ENCODE measurements at regions not wholly inside any gene's neighbourhood (a gene's known extent, or its start where the extent isn't known, plus 50 kb on each side); places are given as distances from the start of the nearest gene placed in this dataset.

DNA sequence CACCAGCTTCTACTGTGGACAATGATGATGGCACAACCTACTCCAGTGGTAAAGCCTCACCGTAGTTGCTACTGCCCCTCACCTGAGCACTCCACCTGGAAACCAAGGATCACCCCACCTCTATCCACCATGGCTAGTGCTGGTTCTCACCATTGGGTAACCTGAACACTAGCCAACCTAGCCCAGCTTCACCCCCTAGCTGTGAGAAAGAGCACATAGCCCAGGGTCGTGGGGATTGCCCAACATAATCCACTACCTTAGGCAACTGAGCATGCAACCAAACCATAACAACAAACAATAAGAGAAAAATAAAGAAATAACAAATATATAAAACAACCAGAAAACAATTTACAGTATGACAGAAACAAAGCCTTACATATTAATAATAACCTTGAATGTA lies 560.1 kb downstream of the DIAPH3 start:
- DNase-seq = no peak

DNA sequence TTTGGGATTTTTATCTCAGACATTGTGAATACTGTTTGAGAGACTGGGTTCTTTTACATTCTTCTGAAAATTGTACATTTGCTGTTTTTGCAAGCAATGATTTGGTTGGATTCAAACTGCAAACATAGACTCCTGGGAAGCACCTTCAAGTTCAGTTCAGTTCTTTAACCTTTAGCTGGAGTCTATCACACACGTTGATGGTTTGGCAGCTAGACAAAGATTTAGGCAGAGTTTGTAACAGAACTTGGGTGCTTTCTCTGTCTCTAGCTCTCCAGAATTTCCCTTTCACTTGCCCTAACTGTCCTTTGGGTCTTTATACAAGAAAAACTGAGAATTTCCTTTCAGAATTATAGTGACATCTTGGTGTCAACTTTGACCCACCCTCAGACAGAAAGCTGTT lies 556.6 kb downstream of the DIAPH3 start:
- no peak for DNase-seq

DNA sequence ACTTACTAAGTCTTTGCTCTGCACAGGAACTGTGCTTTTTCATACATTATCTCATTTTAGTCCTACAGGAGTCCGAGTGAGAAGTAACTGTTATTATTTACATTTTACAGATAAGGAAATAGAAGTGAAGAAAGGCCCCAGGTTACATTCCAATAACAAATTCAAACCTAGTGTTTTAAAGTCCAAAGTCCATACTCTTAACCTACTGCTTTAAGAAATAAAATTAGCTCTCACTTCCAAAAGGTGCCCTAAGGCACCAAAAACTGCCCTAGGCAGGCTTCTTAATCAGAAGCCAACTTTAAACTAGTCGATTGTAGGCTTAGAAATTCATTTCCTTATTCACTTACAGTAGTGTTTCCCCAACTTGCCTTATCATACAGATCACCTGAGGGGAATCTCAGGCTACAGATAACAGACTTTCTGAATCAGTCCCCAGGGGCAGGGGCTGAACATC lies 555.9 kb downstream of the DIAPH3 start:
- no peak for DNase-seq

DNA sequence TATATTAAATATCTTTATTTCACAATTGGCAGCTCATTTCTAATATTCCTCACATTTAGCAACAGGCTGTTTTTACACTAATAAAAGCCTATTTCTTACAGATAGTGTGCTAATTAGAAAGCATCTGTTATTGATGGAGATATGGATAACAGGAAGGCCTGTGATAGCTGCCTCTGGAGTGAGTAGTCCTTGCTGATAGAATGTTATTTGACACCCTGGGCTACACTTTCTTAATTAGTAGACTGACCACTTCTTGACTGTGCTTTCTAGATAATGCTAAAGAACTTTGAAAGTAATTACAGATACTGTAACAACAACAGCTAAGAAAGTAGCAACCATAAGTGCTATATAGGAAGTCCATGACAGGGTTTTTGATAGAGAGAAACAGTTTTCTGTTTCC lies 554.3 kb downstream of the DIAPH3 start:
- DNase-seq = no peak

All from right forelimb (tissue), 1 donor.